Brain microvascular endothelial cell (primary cell): ENCODE measurements at regions not wholly inside any gene's neighbourhood (a gene's known extent, or its start where the extent isn't known, plus 50 kb on each side); places are given as distances from the start of the nearest gene placed in this dataset.

Source experiments
- DNase-seq: peaks from one replicate; pipeline ENCODE4 v3.0.0-alpha.2; 2020
- H3K27ac ChIP-seq: fragments of 250-450 bp; sonication (Bioruptor Pico); 2 replicates; pipeline ENCODE4 v1.5.1; 2020; ENCODE audit warnings: mild to moderate bottlenecking, moderate library complexity
- H3K27me3 ChIP-seq: fragments of 250-450 bp; sonication (Bioruptor Pico); replicated peaks from 2 replicates; pipeline ENCODE4 v1.5.1; 2020; ENCODE audit warnings: mild to moderate bottlenecking
- H3K36me3 ChIP-seq: fragments of 250-450 bp; sonication (Bioruptor Pico); replicated peaks from 2 replicates; pipeline ENCODE4 v1.5.1; 2020; ENCODE audit warnings: mild to moderate bottlenecking
- H3K4me3 ChIP-seq: 2 replicates; pipeline ENCODE4 v1.5.1; 2011; ENCODE audit warnings: low read depth, mild to moderate bottlenecking, control low read depth, low read length, moderate library complexity
- in situ Hi-C: cut with HindIII; loops from 2 replicates; pipeline ENCODE4 v1.10.0; 2017; ENCODE audit warnings: low sequenced_read_pairs, low pct_ligation_motif_present
- TF ChIP-seq, protein P1 (sequence below): IDR thresholded peaks from 2 replicates; pipeline ENCODE4 v1.5.1; 2011; ENCODE audit warnings: low read depth, mild to moderate bottlenecking, moderate library complexity, low read length, control low read depth, inconsistent platforms; ENCODE audit errors: missing control alignments

DNA sequence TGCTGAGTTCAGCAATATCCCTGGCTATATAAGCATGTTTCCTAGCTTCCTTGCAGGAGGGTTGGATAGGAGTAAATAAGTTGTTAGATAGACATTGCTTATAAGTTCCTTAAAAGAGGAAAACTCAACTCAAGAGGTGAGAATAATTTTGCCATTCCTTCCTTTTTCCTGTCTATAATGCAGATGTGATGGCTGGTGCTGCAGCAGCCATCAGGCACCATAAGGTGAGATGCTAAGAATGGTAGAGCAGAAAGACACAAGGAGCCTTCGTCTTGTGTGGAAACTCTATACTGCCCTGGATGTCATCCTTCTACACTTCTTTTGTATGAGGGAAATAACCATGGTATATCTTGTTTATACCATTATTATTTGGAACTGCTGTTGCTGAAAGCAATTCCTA lies 74.5 kb upstream of the GRK3 start:
- no peaks in the 10 kb centered on the region for H3K36me3 ChIP-seq
- DNase-seq = no peak
- H3K4me3 ChIP-seq = no peak overlapping the region
- in situ Hi-C loops = no loop called here
- TF ChIP-seq, protein P1, sequence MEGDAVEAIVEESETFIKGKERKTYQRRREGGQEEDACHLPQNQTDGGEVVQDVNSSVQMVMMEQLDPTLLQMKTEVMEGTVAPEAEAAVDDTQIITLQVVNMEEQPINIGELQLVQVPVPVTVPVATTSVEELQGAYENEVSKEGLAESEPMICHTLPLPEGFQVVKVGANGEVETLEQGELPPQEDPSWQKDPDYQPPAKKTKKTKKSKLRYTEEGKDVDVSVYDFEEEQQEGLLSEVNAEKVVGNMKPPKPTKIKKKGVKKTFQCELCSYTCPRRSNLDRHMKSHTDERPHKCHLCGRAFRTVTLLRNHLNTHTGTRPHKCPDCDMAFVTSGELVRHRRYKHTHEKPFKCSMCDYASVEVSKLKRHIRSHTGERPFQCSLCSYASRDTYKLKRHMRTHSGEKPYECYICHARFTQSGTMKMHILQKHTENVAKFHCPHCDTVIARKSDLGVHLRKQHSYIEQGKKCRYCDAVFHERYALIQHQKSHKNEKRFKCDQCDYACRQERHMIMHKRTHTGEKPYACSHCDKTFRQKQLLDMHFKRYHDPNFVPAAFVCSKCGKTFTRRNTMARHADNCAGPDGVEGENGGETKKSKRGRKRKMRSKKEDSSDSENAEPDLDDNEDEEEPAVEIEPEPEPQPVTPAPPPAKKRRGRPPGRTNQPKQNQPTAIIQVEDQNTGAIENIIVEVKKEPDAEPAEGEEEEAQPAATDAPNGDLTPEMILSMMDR = no peak
- no peak overlapping the region for H3K27ac ChIP-seq
- peaks cover 38% of the 10 kb centered on the region for H3K27me3 ChIP-seq

DNA sequence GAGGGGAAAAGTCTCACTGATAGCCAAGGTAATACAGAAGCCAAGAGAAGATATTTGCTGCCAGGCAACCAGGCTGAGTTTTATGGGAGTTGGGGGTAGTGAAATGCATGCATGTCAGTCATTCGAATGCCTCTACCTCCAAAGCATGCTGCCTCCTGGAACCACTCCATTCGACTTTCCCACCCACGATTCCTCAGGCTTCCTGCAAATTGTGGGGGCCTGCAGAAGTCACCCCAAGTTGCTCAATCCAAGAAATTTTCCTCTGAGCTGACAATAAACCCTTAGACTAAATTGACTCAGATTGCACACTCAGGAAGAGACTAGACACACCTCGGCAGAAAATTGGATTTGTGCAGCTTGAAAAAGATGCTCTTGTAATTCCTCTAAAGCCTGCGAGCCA lies 73.6 kb upstream of the GRK3 start:
- in situ Hi-C loops = no loop called here
- H3K4me3 ChIP-seq = no peak overlapping the region
- no peak overlapping the region for H3K27ac ChIP-seq
- no peaks in the 10 kb centered on the region for H3K36me3 ChIP-seq
- no peak for DNase-seq
- TF ChIP-seq, protein P1 = no peak
- H3K27me3 ChIP-seq = peaks cover 38% of the 10 kb centered on the region

DNA sequence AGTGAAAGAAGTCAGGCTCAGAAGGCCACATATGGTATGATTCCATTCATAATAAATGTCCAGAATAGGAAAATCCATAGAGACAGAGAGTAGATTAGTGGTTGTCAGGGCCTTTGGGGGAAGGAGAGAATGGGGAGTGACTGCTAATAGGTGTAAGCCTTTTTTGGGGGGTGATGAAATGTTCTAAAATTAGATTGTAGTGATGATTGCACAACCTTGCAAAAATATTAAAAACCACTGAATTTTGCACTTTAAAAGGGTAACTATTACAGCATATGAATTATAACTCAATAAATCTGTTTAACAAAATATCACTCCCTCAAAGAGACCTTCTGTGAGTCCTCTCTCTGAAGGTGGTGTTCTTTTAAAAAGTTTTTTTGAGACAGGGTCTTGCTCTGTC lies 72.3 kb upstream of the GRK3 start:
- Histone ChIP-seq H3K27ac (no peak overlapping the region), H3K4me3 (no peak overlapping the region), H3K36me3 (no peaks in the 10 kb centered on the region), H3K27me3 (peaks cover 38% of the 10 kb centered on the region)
- in situ Hi-C loops = no loop called here
- no peak for DNase-seq
- TF ChIP-seq, protein P1 = no peak

DNA sequence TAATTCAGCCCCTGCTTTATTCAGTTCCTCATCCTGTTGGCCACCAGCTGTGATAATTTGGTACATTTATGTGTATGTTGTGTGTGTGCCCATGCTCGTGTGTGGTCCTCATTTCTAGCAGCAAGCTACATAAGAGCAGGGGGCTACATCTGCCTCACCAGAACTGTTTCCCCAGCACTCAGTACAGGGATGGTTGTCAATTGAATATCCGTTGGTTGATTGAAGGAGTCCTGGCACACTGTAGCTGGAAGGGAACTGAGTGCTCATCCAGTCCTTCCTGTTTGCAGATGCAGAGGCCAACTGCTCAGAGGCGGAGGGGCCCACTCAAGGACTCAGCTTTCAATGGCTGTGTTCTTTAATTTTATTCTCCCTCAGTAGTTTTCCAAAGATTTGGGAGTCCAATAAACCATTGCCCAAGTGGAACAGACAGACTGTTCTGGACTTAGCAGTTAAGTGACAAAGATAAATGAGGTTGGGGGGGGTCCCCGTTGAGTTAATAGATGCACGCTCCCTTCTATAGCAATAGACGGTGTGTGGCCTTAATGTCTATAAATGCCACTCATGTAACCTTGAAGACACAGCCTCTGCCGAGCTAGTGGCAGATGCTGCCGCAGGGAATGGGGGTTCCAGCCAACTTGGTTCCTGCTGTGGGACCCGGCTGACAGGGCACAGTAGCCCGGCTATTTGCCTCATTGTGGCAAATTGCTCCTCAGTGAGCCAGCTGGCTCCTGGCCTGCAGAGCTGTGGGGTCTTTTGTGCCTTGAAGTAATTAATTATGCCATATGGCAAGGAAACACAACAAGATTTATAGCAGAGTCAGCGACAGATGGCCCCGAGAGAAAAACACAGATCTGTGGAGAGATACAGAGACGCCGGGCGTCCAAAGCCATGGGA lies 71.4 kb upstream of the GRK3 start:
- in situ Hi-C loops = no loop called here
- H3K27me3 ChIP-seq = peaks cover 38% of the 10 kb centered on the region
- no peak overlapping the region for H3K4me3 ChIP-seq
- H3K27ac ChIP-seq = no peak overlapping the region
- H3K36me3 ChIP-seq = no peaks in the 10 kb centered on the region
- TF ChIP-seq, protein P1 = no peak
- no peak for DNase-seq

DNA sequence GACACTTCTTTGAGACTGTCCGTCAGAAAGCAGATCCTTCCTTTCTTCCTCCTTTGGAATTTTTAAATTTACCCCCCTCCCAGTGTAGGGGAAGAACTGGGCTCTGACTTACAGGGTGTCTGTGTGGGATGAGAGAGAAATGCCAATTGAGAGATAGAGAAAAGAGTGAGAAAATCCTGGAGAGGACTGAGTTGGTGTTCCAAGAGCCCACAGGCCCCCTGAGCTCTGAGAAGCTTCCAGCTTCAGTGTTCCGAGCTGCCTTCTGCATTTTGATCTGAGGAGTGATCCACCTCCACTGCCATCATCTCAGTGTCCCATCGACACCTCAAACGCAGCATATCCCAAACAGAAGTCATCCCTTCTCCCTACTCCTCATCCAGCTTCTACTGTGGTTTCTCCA lies 70.7 kb upstream of the GRK3 start:
- Histone ChIP-seq H3K27ac (no peak overlapping the region), H3K27me3 (peaks cover 38% of the 10 kb centered on the region), H3K4me3 (no peak overlapping the region), H3K36me3 (no peaks in the 10 kb centered on the region)
- DNase-seq = no peak
- in situ Hi-C loops = no loop called here
- TF ChIP-seq, protein P1 = no peak

DNA sequence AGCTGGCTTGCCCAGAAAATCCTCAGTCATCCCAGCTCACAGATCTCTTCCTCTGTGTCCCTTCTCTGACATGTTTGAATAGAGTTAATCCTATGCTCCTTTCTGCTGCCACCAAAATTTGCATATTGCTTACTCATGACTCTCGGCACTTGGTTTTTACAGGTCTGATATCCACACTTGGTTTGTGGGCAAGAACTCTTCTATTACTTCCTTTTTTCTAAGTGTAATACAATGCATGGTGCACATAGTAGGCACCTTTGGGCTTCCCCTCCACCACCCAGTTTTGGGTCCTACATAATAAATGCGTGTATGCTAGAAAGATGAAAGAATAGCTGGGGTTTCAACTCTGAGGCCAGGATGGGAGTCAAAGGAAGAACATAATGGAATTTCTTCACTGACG lies 69.7 kb upstream of the GRK3 start:
- in situ Hi-C loops = no loop called here
- no peaks in the 10 kb centered on the region for H3K36me3 ChIP-seq
- no peak overlapping the region for H3K27ac ChIP-seq
- TF ChIP-seq, protein P1 = no peak
- DNase-seq = no peak
- H3K27me3 ChIP-seq = peaks cover 29% of the 10 kb centered on the region
- H3K4me3 ChIP-seq = no peak overlapping the region
